ENCODE measurements at regions not wholly inside any gene's neighbourhood (a gene's known extent, or its start where the extent isn't known, plus 50 kb on each side); places are given as distances from the start of the nearest gene placed in this dataset.

DNA sequence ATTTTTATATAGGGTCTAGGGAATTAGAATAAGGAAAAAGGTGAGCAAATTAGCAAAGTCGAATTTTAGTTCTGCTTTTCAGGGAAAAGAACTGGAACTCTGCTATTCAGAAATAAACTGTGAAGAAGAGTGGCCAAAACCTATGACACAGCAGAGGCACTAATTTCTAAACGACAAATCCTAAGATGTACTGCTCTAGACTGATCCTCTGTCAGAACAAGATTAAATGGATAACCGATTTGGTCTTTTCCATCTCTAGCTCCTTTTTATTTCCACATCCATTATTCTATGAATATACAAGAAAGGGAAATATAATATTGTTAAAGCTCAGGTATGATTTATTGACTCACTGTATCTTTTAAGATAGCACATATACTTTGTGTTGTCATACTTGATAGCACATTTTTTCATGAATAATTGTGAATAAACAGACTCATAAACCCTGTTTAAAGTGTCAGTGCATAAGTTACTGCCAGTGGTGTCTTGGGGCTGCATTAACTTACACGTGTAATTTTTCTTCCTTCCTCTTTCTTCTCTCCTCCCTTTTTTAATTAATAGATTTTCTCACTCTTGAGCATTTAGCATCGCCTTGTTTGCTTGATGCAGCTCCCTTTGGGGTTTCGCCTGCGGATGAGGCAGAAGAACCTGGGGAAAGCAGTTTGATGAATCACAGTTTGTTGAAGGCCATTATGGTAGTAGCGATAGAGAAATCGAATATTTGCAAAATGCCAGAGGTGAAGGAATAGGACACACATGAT is 496.6 kb downstream of the ADGRL2 start:
- TF ChIP-seq REST (IDR thresholded peaks at IDR 0.05; ENCODE audit: low read depth, low read length) (no peak), CUX1 (IDR thresholded peaks at IDR 0.05; ENCODE audit: insufficient replicate concordance, low read depth, low read length) (no peak), YBX1 (IDR thresholded peaks at IDR 0.05) (no peak), NRF1 (conservative IDR thresholded peaks at IDR 0.05; ENCODE audit: low read depth, low read length) (no peak), SKIL (IDR thresholded peaks at IDR 0.05; ENCODE audit: low read depth, poor library complexity, severe bottlenecking) (no peak)
